CD4-positive, alpha-beta memory T cell (primary cell): ENCODE measurements at regions not wholly inside any gene's neighbourhood (a gene's known extent, or its start where the extent isn't known, plus 50 kb on each side); places are given as distances from the start of the nearest gene placed in this dataset.

Experiments used
- CTCF ChIA-PET: fragments of 350-600 bp; sonication (Branson Sonifier 250); formaldehyde crosslinking; loops from one replicate; lab custom pipeline; 2021; ENCODE audit warnings: inconsistent platforms; ENCODE audit not compliant: partially characterized antibody; lab: Charles Lee
- POLR2A ChIA-PET: fragments of 350-600 bp; sonication (Branson Sonifier 250); formaldehyde crosslinking; loops from one replicate; lab custom pipeline; 2021; ENCODE audit not compliant: partially characterized antibody; lab: Charles Lee
- DNase-seq, 5 donors: peaks; one replicate each; pipeline versions ENCODE4 v3.0.0 to v3.0.0-alpha.2; 2020 to 2022; ENCODE audit warnings: mixed read lengths in 1 of 5
- H3K27ac ChIP-seq: one replicate; pipeline ENCODE4 v1.7.0; 2013; ENCODE audit warnings: low read depth, low read length
- H3K27me3 ChIP-seq: 2 replicates; pipeline ENCODE4 v1.7.0; 2013; ENCODE audit warnings: mild to moderate bottlenecking, low read length, moderate library complexity; ENCODE audit not compliant: insufficient read depth
- H3K36me3 ChIP-seq: 2 replicates; pipeline ENCODE4 v1.7.0; 2013; ENCODE audit warnings: mild to moderate bottlenecking, low read length, moderate library complexity; ENCODE audit not compliant: insufficient read depth
- H3K4me1 ChIP-seq: 2 replicates; pipeline ENCODE4 v1.7.0; 2013; ENCODE audit warnings: mild to moderate bottlenecking, low read length, moderate library complexity; ENCODE audit not compliant: insufficient read depth
- H3K4me3 ChIP-seq, 2 donors: one replicate each; pipeline ENCODE4 v1.7.0; 2013; ENCODE audit warnings: low read length in 2 of 2, mild to moderate bottlenecking in 1 of 2
- H3K9me3 ChIP-seq, 2 donors: one replicate each; pipeline ENCODE4 v1.7.0; 2013; ENCODE audit warnings: low read length in 2 of 2, control low read depth in 1 of 2; ENCODE audit not compliant: control insufficient read depth in 1 of 2
- H3K27ac Mint-ChIP-seq, 7 donors: one replicate each; pipeline ENCODE4 v1.8.0; 2020 to 2021; ENCODE audit warnings: mixed read lengths in 7 of 7, mild to moderate bottlenecking in 6 of 7, inconsistent platforms in 3 of 7, moderate library complexity in 3 of 7
- H3K27me3 Mint-ChIP-seq, 2 donors: one replicate each; pipeline ENCODE4 v1.8.0; 2020 to 2021; ENCODE audit warnings: mixed read lengths in 2 of 2
- H3K36me3 Mint-ChIP-seq, 2 donors: one replicate each; pipeline ENCODE4 v1.8.0; 2020 to 2021; ENCODE audit warnings: mixed read lengths in 2 of 2, inconsistent platforms in 1 of 2, mild to moderate bottlenecking in 1 of 2
- H3K4me1 Mint-ChIP-seq, 4 donors: one replicate each; pipeline ENCODE4 v1.8.0; 2020 to 2021; ENCODE audit warnings: mixed read lengths in 4 of 4, mild to moderate bottlenecking in 1 of 4
- H3K4me3 Mint-ChIP-seq, 8 donors: one replicate each; pipeline ENCODE4 v1.8.0; 2020 to 2021; ENCODE audit warnings: mixed read lengths in 8 of 8, mild to moderate bottlenecking in 7 of 8, moderate library complexity in 6 of 8, inconsistent platforms in 3 of 8
- H3K9me3 Mint-ChIP-seq, 8 donors: one replicate each; pipeline ENCODE4 v1.8.0; 2020 to 2021; ENCODE audit warnings: mixed read lengths in 8 of 8, mild to moderate bottlenecking in 5 of 8, inconsistent platforms in 3 of 8, moderate library complexity in 1 of 8
- intact Hi-C: fragments of 100-400 bp; cut with micrococcal nuclease; formaldehyde crosslinking; loops from one replicate; pipeline ENCODE4 v1.15.1; 2023

- intact Hi-C loops, result no loop called here
- Histone ChIP-seq H3K36me3 (no peaks in the 10 kb centered on the region), H3K4me3 (no peak overlapping the region), H3K9me3 (no peaks in the 10 kb centered on the region), H3K4me1 (no peaks in the 10 kb centered on the region), H3K27ac (no peak overlapping the region), H3K27me3 (no peaks in the 10 kb centered on the region)
- H3K4me1 Mint-ChIP-seq, result no peaks in the 10 kb centered on the region
- no peak overlapping the region for H3K27ac Mint-ChIP-seq
- ChIA-PET CTCF (no interaction called here), POLR2A (no interaction called here)
- H3K27me3 Mint-ChIP-seq, result no peaks in the 10 kb centered on the region
- peaks cover 0 to 4% (median 0%) of the 10 kb centered on the region in 8 donors for H3K9me3 Mint-ChIP-seq
- no peak for DNase-seq
- H3K4me3 Mint-ChIP-seq, result no peak overlapping the region
- H3K36me3 Mint-ChIP-seq, result no peaks in the 10 kb centered on the region
These were observed 1326.2 kb upstream of the TMEFF2 start for GRCh38 chr2:193520709-193521458.

- Mint-ChIP-seq H3K27me3 (no peaks in the 10 kb centered on the region), H3K9me3 (peaks cover 0 to 4% (median 0%) of the 10 kb centered on the region in 8 donors), H3K36me3 (no peaks in the 10 kb centered on the region), H3K27ac (no peak overlapping the region), H3K4me1 (no peaks in the 10 kb centered on the region), H3K4me3 (no peak overlapping the region)
- Histone ChIP-seq H3K9me3 (no peaks in the 10 kb centered on the region), H3K36me3 (no peaks in the 10 kb centered on the region), H3K27ac (no peak overlapping the region), H3K4me3 (no peak overlapping the region), H3K4me1 (no peaks in the 10 kb centered on the region), H3K27me3 (no peaks in the 10 kb centered on the region)
- ChIA-PET CTCF (interaction anchor here (0.6 kb wide), 1 partner anchor 172 kb away, joined by 4 read pairs; no protein-coding TSS in a partner anchor), POLR2A (no interaction called here)
- intact Hi-C loops, result no loop called here
- DNase-seq, result no peak
These were observed 1323.5 kb upstream of the TMEFF2 start for GRCh38 chr2:193518041-193518817.

GRCh38 chr2:193517615-193518014, 1322.9 kb upstream of the TMEFF2 start:
- Mint-ChIP-seq H3K4me3 (no peak overlapping the region), H3K36me3 (no peaks in the 10 kb centered on the region)
- POLR2A ChIA-PET, result no interaction called here

GRCh38 chr2:193506035-193506434, 1311.3 kb upstream of the TMEFF2 start:
- Mint-ChIP-seq H3K27me3 (no peaks in the 10 kb centered on the region), H3K4me3 (no peak overlapping the region), H3K9me3 (peaks cover 0 to 3% (median 0%) of the 10 kb centered on the region in 8 donors), H3K27ac (no peak overlapping the region), H3K36me3 (no peaks in the 10 kb centered on the region), H3K4me1 (no peaks in the 10 kb centered on the region)
- Histone ChIP-seq H3K36me3 (no peaks in the 10 kb centered on the region), H3K4me1 (no peaks in the 10 kb centered on the region), H3K27me3 (no peaks in the 10 kb centered on the region), H3K27ac (no peak overlapping the region), H3K9me3 (no peaks in the 10 kb centered on the region), H3K4me3 (no peak overlapping the region)
- ChIA-PET CTCF (no interaction called here), POLR2A (no interaction called here)
- intact Hi-C loops, result no loop called here
- DNase-seq, result no peak

More at GRCh38 chr2:193517615-193518014, 1322.9 kb upstream of the TMEFF2 start:
- Mint-ChIP-seq H3K27me3 (no peaks in the 10 kb centered on the region), H3K9me3 (peaks cover 0 to 4% (median 0%) of the 10 kb centered on the region in 8 donors), H3K27ac (no peak overlapping the region), H3K4me1 (no peaks in the 10 kb centered on the region)
- no peaks in the 10 kb centered on the region for H3K9me3 ChIP-seq
- CTCF ChIA-PET, result no interaction called here
- no peaks in the 10 kb centered on the region for H3K27me3 ChIP-seq
- no peaks in the 10 kb centered on the region for H3K36me3 ChIP-seq
- H3K4me1 ChIP-seq, result no peaks in the 10 kb centered on the region
- intact Hi-C loops, result no loop called here
- no peak overlapping the region for H3K27ac ChIP-seq
- no peak overlapping the region for H3K4me3 ChIP-seq
- no peak for DNase-seq

GRCh38 chr2:193505620-193506019, 1310.9 kb upstream of the TMEFF2 start:
- POLR2A ChIA-PET, result no interaction called here
- Histone ChIP-seq H3K27me3 (no peaks in the 10 kb centered on the region), H3K4me3 (no peak overlapping the region), H3K27ac (no peak overlapping the region), H3K4me1 (no peaks in the 10 kb centered on the region), H3K36me3 (no peaks in the 10 kb centered on the region), H3K9me3 (no peaks in the 10 kb centered on the region)
- peaks cover 0 to 3% (median 0%) of the 10 kb centered on the region in 8 donors for H3K9me3 Mint-ChIP-seq
- CTCF ChIA-PET, result no interaction called here
- no peaks in the 10 kb centered on the region for H3K27me3 Mint-ChIP-seq
- no peaks in the 10 kb centered on the region for H3K4me1 Mint-ChIP-seq
- no peak for DNase-seq
- H3K4me3 Mint-ChIP-seq, result no peak overlapping the region
- no peak overlapping the region for H3K27ac Mint-ChIP-seq
- no peaks in the 10 kb centered on the region for H3K36me3 Mint-ChIP-seq
- intact Hi-C loops, result no loop called here

GRCh38 chr2:193502363-193503035, 1307.8 kb upstream of the TMEFF2 start:
- H3K9me3 Mint-ChIP-seq, result peaks cover 0 to 3% (median 0%) of the 10 kb centered on the region in 8 donors
- no peak overlapping the region for H3K27ac Mint-ChIP-seq
- ChIA-PET POLR2A (no interaction called here), CTCF (no interaction called here)
- no peaks in the 10 kb centered on the region for H3K9me3 ChIP-seq
- H3K4me3 Mint-ChIP-seq, result no peak overlapping the region
- H3K36me3 ChIP-seq, result no peaks in the 10 kb centered on the region
- DNase-seq, result no peak
- H3K4me3 ChIP-seq, result no peak overlapping the region
- H3K27ac ChIP-seq, result no peak overlapping the region
- H3K36me3 Mint-ChIP-seq, result no peaks in the 10 kb centered on the region
- H3K4me1 ChIP-seq, result no peaks in the 10 kb centered on the region
- H3K4me1 Mint-ChIP-seq, result no peaks in the 10 kb centered on the region
- intact Hi-C loops, result no loop called here
- H3K27me3 Mint-ChIP-seq, result no peaks in the 10 kb centered on the region
- H3K27me3 ChIP-seq, result no peaks in the 10 kb centered on the region

GRCh38 chr2:193496786-193497185, 1302.1 kb upstream of the TMEFF2 start:
- no peak for DNase-seq
- Histone ChIP-seq H3K27ac (no peak overlapping the region), H3K4me3 (no peak overlapping the region), H3K27me3 (no peaks in the 10 kb centered on the region), H3K9me3 (no peaks in the 10 kb centered on the region), H3K36me3 (no peaks in the 10 kb centered on the region), H3K4me1 (no peaks in the 10 kb centered on the region)
- Mint-ChIP-seq H3K9me3 (peaks cover 0 to 3% (median 0%) of the 10 kb centered on the region in 8 donors), H3K4me1 (no peaks in the 10 kb centered on the region), H3K4me3 (no peak overlapping the region), H3K36me3 (no peaks in the 10 kb centered on the region), H3K27me3 (no peaks in the 10 kb centered on the region), H3K27ac (no peak overlapping the region)
- ChIA-PET CTCF (no interaction called here), POLR2A (no interaction called here)
- intact Hi-C loops, result no loop called here
